HG03280 (cell line): ENCODE measurements at regions not wholly inside any gene's neighbourhood (a gene's known extent, or its start where the extent isn't known, plus 50 kb on each side); places are given as distances from the start of the nearest gene placed in this dataset.
A peak's percentile ranks its signal among the peaks of the same experiment; 100 is the strongest.
"Not testable (repeated sequence)": the region's sequence is repeated elsewhere in the genome, so short reads cannot be mapped to it uniquely, and the experiment has no call there.

Experiments used
- ATAC-seq: cut with Tn5 transposase; IDR thresholded peaks from one replicate; pipeline ENCODE4 v1.9.1; 2021; ENCODE audit warnings: mild to moderate bottlenecking, moderate library complexity; ENCODE audit not compliant: unreplicated experiment

DNA sequence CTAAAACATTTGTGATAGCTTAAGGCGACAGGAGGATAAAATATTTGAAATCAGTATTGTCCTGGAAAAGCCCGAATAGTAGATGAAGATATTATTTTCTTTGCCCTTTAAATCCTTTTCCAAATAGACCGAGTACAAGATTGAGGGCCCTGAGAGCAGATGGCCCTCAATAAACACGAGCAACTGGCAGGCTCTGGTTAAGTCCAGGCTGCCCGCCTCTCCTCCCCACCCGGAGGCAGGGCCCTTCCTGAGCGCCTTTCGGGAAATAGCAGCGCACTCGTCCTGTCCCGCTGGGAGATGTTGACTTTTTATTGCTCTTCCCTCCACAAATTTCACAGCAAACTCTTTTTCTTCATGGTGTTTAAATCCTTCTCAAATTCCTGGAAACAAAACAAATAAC is 50.8 kb upstream of the MAX start:
- no peak for ATAC-seq

DNA sequence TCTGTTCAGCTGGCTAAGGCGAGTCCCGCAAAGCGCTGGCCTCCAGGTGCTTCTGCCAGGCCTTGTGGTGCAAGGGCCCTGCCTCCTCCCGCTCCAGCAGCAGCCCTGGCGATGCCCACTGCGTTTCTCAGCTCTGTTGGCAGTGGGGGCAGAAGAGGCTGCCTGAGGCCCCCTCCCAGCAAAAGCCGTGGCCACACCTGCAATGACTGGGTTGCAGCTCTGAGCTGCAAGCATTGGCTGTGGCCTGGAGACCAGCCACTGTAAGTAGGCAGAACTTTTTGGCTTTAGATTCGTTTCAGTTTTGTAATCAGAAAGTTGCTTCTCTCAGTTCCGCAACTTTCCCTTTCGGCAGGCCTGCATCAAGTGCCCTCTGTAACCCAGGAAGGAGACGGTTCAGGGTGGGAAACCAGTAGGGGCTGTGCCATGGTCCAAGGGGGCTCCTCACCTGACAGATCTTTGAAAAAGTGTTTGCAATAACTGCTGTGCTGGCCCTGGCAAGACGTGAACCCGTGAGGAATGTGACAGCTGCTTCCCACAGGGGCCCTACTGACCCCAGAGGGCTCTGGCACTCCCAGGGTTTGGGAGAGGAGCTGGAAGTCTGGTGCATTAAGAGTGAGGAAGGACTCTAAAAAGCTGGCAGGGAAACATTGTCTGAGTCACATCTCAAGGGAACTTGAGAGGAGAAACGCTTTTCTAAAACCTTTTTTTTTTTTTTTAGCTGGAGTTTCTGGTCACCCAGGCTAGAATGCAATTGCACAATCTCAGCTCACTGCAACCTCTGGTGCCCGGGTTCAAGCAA is 54.5 kb upstream of the MAX start:
- peak; percentile 73 for ATAC-seq

DNA sequence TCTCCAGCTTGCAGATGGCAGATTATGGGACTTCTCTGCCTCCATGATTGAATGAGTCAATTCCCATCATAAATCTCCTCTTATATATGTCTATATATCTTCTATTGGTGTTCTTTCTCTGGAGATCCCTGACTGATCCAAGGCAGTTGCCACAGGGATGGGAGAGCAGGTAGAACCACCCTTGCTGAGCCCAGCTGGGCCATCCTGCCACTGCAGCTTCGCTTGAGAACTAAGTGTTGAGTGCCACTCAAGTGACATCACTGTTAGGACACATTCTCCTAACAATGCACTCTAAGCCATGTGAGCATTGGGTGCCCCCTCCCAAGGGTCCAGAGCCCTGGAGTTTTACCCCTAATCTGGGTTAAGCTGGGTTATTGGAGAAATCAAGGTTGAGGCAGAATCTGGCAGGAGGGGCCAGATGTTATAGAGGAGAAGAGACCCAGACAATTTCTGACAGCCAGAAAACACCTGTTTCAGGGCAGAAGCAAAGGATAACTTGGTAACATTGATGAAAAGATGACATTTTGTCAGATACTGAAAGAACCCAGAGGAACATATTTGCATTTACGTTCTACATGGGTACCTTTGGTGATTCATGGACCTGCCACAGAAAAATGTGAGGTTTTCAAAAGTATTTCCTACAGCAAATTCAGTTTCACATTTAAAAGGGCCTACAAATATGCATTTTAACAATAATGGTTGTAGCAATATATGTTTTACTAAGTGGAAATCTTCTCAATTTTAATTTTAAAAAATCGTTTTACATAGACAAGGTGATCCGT is 57.2 kb upstream of the MAX start:
- ATAC-seq = peak; percentile 61

DNA sequence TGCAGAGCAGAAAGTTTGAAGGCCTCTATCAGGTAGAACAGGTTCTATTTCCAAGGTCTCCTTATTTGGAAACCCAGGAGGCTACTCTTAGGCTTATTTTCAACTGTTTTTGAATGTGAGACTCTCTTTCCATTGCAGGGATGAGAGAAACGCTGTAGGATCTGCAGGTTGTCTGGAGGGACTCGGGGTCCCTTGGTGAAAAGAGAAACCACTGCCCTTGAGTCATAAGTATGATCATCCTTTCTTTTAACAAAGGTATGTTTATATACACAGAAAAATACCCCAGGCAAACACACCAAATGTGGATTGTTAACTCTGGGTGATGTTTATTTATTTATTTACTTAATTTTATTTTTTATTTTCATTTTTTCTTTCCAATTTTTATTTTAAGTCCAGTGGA is 57.8 kb upstream of the MAX start:
- no peak for ATAC-seq

DNA sequence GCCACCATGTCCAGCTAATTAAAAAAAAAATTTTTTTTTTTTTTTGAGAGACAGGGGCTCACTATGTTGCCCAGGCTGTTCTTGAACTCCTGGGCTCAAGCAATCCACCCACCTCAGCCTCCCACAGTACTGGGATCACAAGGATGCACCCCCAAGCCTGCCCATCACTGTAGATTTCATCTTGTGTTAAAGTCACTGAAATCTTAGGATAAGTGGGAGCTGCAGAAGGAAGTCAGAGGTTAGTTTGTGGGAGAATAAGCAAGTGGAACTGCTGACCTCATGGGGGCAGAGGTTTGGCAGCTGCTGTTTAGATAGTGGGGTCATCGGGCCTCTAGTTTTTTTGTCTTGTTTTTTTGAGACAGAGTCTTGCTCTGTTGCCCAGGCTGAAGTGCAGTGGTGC is 59.7 kb upstream of the MAX start:
- ATAC-seq = no peak

DNA sequence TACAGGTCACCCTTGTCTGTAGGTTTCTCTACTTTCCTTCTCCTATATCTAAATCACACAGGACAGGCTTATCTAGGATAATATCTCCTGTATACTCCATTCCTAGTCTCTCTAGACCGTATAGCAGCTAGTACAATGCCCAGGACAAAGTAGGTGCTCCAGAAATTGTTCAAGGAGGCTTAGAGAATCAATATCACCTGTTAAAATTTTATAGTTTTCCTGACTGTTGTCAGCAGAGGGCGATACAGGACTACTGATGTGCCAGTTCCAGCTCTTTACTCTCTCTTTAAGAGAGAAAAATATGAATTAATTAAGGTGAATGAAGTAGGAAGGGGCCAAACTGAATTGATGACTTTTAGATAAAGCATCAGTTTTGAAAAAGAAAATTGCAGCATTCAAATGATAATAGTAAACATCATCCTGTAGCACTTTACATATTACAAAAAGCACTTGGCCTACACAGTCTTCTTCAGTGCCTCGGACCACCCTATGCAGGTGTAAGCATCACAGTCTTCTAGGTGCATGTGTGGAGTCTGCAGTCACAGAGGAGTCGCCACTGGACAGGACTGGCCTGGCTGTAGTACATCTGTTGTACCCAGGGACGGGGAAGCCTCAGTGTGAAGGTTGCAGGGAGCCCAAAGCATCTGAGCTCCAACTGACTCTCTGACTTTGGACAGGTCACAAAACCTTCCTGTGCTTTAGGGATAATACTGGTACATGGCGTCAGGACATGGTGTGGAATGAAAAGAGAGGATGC is 61.9 kb upstream of the MAX start:
- no peak for ATAC-seq

DNA sequence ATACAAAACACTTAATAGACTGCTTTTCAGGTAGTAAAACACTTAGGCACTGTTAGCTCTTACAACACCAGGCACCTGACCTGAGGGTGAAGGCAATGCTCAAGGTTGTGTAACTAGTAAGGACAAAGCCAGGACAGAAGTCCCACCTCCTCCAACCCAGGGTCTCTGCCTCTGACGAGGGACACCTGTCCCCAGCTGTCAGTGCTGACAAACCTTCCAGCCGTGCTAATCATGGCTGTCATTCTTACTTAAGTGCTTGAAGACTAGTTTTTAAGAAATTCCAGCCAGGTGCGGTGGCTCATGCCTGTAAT is 62.5 kb upstream of the MAX start:
- ATAC-seq = no peak

DNA sequence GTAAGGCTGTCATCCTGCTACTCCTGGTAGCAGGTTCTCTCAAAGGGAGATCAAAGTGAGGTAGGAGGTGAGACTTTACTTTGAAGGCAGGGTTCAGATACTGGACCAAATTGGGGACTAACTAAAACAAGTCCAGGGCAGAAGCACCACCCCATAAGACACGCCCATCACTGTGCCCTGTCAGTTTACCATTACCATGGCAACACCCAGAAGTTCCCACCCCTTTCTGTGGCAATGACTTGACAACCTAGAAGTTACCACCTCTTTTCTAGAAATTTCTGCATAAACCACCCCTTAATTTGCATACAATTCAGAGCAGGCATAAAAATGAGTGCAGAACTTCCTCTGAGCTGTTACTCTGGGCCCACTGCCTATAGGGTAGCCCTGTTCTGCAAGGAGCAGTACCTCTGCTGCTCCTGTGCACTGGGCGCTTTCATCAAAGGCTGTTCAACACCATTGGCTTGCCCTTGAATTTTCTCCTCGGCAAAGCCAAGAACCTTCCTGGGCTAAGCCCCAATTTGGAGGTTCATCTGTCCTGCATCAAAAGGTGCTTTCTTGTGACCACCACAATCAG is 64.8 kb upstream of the MAX start:
- no peak for ATAC-seq

DNA sequence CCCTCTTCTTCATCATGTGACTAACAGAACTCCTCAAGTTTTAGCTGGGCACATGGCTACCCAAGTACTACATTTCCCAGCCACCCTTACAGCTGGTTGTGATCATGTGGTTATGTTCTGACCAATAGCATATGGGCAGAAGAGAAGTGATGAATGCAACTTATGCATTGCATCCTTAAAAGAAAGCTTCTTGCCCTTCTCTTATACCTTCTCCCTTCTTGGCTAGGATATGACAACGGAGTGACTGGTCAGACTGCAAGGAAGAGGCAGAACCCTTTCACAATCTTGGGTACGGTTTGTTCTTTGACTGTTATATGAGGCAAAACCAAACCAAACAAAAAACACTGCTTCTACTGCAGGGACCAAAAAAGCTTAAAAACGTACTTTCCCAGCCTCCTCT is 66.5 kb upstream of the MAX start:
- no peak for ATAC-seq

DNA sequence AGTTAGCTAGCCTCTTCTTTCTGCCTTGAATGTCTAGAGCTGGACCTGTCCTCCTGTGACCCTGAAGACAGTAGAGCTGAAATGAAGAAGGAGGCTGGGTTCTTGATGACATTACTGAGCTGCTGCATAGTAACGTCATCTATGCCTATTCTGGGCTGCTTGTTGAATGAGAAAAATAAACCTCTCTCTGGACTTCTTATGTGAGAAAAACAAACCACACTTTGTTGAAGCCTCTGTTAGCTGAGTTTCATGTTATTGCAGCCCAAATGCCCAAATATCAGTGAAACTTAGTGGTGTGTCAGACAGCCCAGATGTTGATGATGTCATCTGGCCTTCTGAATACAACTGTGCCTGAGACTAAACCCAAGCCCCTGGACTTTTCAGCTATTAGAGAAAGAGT is 67.0 kb upstream of the MAX start:
- peak; percentile 83 for ATAC-seq

DNA sequence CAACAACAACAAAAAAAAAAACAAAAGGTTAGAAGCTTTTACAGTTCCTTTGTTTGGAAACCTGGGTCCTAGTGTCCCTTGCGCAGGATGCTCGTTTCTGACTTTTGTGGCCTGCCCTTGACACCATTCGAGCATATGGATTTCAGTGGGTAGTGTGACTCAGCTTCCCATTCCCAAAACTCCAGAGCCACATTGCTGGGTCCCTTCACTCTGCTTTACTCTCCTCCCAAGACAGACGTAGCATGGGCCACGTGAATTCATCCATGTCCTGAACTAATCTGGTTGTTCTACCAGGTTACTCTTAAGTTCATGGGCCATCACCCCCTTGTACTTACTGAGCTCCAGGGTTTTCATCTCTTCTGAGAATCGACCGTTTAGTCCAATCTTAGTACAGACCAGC is 68.0 kb upstream of the MAX start:
- ATAC-seq = no peak

DNA sequence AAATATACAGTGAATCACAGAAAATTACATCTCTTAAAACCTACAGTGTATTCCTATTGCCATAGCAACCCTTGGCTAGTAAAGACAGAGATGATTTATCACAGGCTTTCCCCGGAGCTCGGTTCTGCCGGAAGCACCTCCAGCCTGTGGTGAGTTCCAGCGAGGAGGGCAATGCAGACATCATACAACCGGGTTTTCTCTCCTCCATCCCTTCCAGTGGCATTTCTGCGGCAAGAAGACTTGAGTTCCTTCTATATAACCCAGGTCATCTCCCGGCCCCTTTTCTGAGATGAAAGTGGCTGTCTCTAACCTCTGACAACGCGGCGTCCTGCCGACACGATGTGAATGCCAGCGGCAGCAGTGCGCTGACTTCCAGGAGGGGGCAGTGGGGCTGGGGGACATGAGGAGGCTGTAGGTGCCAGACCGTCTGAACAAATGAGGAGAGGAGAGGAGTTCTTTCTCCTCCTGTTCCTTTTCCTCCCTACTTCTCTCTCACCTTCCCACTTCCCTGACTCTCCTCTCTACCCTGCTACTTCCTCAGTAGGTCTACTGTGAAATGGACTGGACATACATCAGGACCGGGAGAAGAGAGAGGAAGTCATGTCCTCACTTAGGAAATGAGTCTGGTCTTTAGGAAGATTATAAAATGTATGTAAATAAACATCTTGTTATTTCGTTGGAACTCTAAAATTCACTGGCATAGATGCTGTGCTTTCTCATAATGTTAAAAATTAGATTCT is 68.6 kb upstream of the MAX start:
- ATAC-seq = no peak

DNA sequence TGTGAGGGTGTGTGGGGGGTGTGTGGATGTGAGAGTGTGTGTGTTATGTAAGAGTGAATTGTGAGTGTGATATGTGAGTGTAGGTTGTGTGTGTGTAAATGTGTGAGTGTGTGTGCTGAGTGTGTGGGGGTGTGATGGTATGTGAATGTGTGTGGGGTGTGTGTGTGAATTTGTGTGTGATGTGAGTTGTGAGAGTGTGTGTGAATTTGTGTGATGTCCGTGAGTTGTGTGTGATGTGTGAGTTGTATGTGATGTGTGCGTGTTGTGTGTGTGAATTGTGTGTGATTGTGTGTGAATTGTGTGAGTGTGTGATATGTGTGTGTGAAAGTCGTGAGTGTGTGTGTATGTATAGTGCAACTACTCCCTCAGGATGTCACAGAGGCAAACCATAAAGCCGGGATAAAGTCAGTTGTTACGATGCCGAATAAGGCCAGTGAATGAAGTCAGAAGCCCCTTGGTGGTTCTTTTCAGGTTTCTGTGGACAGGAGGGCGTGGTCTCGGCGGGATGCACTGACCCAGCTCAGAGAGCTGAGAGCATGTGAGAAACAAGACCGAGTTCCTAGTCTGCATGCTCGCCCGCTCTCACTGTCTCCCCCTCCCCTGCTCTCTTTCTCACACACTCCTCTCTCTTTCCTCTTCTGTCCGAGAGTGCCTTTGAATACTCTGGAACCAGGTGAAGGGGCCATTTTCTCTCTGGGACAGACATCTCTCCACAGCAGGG is 71.8 kb upstream of the MAX start:
- no peak for ATAC-seq

DNA sequence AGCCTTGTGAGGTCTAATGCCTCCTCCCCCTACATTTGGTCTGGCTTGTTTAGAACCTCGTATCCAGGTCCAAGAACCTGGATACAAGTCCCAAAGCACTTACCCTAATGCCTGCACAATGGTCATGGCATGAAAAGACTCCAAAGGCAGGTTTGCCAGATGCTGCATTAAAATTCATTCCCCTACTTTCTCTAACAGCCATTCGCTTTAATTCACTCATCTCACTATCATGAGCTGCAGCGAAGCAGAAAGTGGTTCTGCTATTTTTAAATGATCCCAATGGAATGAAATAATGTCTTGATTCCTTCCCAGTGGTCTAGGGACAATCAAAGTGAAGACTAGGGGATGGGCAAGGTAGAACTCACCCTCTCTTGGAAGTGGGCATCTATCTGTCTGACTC is 72.5 kb upstream of the MAX start:
- no peak for ATAC-seq

DNA sequence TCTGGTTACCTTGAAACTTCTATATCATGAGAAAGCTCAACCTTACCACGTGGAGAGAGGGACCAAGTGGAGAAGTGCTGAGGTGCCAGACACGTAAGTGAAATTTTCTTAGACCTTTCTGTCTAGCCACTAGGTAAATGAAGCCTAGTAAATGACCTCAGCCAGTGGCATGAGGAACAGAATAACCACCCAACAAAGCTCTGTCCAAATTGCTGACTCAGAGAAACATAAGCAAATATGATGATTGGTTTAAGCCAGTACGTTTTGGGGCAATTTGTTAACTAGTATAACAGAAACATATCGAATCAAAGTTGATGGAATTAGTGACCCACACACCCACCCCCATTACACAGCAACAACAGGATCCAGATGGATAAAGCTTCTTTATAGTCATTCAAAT is 75.2 kb upstream of the MAX start:
- ATAC-seq = no peak

DNA sequence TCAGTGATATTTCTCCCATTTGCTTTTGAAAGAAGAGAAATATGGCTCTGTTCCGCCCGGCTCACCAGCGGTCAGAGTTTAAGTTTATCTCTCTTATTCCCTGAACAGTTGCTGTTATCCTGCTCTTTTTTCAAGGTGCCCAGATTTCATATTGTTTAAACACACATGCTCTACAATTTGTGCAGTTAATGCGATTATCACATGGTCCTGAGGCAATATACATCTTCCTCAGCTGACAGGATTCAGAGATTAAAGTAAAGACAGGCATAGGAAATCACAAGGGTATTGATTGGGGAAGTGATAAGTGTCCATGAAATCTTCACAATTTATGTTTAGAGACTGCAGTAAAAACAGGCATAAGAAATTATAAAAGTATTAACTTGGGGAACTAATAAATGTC is 76.9 kb upstream of the MAX start:
- not testable (repeated sequence) for ATAC-seq

DNA sequence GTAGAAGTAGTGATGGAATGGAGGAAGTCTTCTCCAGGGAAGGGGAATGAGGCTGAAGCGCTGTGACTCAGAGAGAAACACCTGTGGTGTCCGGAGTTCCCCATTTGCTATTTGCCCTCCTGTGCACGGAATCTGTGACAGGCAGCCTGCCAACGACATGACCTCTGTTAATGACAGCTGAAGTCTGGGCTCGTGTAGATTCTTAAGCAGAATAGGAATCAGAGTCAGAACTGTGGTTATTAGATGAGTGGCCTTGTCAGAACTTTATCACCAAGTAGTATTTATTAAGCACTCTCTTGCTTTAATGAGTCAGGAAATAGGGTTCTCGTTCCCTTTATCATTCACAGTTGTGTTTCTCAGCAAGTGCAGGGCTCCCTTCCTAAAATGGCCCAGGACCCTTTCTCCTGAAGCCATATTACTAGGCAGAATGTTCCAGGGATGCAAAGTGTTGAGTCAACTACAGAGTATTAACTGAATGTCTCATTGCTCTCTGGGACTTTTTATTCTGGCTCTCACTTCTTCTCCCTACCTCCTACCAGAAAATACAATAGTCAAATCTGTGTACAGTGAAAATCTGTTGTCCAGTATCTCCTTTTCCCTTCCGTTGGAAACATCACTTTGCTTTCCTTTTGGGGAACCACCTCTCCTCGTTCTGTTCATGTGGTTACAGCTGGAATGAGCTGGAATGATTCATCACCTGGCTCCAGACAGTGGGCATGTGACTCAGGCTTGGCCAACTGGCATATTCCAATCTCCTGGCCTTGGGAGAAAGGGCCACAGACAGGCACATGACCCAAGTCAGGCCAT is 77.8 kb upstream of the MAX start:
- peak; percentile 86 for ATAC-seq

DNA sequence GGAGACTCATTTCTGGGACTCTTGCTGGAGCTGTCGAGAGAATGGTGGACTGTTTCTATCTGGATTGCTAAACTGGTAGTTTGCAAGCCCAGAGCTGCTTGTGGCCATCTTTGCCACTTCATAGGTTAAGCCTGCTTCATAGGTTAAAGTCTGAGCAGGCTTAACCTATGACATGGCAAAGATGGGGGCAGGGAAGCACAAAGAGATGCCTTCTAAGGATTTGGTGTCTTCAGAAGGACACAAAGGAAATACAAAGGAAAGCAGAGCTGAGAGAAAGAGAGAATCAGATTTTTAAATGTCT is 78.4 kb upstream of the MAX start:
- ATAC-seq = no peak

DNA sequence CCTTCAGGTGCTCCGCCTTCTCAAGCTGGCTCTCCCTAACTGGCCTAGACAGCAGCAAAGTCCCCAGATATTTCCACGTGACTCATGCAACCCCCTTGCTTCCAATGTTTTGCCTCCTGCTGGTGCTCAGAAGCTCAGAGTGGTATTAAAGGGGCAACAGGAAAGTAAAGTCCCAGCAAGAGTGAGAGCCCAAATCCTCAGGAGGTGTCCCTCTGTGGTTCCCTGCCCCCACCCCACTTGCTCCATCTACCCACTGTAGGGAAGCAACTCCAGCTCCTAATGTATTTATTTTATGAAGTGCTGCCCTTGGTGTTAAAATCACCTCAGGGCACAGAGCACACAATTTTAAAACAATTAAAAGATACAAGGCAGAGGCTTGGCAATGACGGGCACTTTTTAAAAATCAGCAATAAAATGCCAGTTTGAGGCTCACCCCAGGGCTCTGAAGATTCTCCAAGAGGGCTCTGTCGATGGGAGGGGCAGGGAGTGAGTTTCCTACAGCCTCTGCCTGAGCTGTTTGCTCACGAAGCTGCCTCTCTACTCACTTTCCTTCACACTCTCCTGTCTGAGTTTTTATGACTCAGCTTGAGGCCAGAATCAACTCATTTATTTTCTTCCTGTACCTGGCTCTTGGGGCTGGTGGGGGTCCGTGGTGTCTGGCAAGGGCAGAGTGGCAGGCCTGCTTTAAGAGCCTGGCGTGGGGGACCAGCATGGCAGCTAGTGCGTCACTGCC is 81.9 kb upstream of the MAX start:
- no peak for ATAC-seq
